ENCODE measurements at regions not wholly inside any gene's neighbourhood (a gene's known extent, or its start where the extent isn't known, plus 50 kb on each side); places are given as distances from the start of the nearest gene placed in this dataset.

- TF ChIP-seq USF2 (CRISPR knock-in tag; IDR thresholded peaks at IDR 0.05) (no peak), MAX (CRISPR knock-in tag; IDR thresholded peaks at IDR 0.05) (no peak), CTCF (IDR thresholded peaks at IDR 0.05) (no peak), FOXP1 (CRISPR knock-in tag; IDR thresholded peaks at IDR 0.05; ENCODE audit: borderline replicate concordance) (no peak), GABPB1 (CRISPR knock-in tag; IDR thresholded peaks at IDR 0.05) (no peak), ZMAT4 (CRISPR knock-in tag; IDR thresholded peaks at IDR 0.05) (no peak), NR1H2 (CRISPR knock-in tag; IDR thresholded peaks at IDR 0.05) (no peak)
Observed at GRCh38 chr16:86984343-86984742, 332.8 kb downstream of the C16orf95 start.
